ENCODE measurements at regions not wholly inside any gene's neighbourhood (a gene's known extent, or its start where the extent isn't known, plus 50 kb on each side); places are given as distances from the start of the nearest gene placed in this dataset.
"Not testable (repeated sequence)": the region's sequence is repeated elsewhere in the genome, so short reads cannot be mapped to it uniquely, and the experiment has no call there.

DNA sequence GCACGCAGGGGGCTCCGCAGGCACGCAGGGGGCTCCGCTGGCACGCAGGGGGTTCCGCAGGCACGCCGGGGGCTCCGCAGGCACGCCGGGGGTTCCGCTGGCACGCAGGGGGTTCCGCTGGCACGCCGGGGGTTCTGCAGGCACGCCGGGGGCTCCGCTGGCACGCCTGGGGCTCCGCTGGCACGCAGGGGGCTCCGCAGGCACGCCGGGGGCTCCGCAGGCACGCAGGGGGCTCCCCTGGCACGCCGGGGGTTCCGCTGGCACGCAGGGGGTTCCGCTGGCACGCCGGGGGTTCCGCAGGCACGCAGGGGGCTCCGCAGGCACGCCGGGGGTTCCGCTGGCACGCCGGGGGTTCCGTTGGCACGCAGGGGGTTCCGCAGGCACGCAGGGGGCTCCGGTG is 138.8 kb upstream of the ALKAL2 start:
- H3K9me3 ChIP-seq; H3K4me1 ChIP-seq; H3K36me3 ChIP-seq (replicated peaks); in situ Hi-C loops (cut with MboI; ENCODE audit: low sequenced_read_pairs); DNase-seq (ENCODE audit: low spot score in 2 of 2); H3K27me3 ChIP-seq (ENCODE audit: low read depth); H3K4me3 ChIP-seq: not testable (repeated sequence)

DNA sequence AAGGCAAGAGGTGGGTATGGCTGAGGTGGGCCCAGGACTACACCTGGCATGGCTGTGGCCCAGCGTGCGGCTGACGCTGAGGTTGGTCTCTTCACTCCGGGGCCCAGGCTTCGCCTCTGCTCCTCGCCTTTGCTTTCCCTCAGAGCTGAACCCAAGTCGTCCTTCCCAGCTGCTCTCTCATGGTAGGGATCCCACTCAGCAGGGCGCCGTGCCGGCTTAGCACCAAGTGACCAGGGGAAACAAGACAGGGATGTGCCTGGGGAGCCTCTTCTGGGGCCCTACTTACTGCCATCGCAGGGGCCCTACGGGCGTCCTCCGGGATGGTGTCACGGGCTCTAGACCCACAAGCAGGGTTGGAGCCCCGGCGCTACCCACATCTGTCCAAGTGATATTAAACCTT is 138.1 kb upstream of the ALKAL2 start:
- in situ Hi-C loops (cut with MboI; ENCODE audit: low sequenced_read_pairs) = no loop called here

DNA sequence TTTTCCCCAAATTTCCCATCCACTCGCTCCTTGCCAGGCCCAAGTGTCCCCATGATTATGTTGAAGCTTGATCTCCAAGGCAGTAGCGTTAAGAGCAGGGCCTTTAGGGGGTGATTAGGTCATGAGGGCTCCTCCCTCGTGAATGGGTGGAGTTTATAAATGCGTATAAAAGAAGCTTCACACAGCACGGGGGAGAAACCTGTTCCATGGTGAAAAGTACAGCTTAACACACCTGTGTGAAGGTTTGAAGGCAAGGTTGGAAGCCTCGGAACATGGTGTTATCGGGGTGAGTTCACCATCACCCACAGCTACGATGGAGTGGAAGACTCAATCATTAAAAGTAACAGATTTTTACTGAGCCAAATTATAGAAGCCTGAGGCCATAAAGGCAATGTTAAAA is 137.4 kb upstream of the ALKAL2 start:
- Histone ChIP-seq H3K36me3 (replicated peaks) (no peaks in the 10 kb centered on the region), H3K9me3 (no peaks in the 10 kb centered on the region), H3K27me3 (ENCODE audit: low read depth) (no peaks in the 10 kb centered on the region), H3K4me1 (no peaks in the 10 kb centered on the region), H3K4me3 (no peak overlapping the region)
- in situ Hi-C loops (cut with MboI; ENCODE audit: low sequenced_read_pairs) = no loop called here
- no peak for DNase-seq (ENCODE audit: low spot score in 2 of 2)

More for the DNA sequence above, 138.1 kb upstream of the ALKAL2 start:
- Histone ChIP-seq H3K9me3 (no peaks in the 10 kb centered on the region), H3K27me3 (ENCODE audit: low read depth) (no peaks in the 10 kb centered on the region), H3K4me3 (no peak overlapping the region), H3K4me1 (no peaks in the 10 kb centered on the region), H3K36me3 (replicated peaks) (no peaks in the 10 kb centered on the region)
- DNase-seq (ENCODE audit: low spot score in 2 of 2) = no peak

DNA sequence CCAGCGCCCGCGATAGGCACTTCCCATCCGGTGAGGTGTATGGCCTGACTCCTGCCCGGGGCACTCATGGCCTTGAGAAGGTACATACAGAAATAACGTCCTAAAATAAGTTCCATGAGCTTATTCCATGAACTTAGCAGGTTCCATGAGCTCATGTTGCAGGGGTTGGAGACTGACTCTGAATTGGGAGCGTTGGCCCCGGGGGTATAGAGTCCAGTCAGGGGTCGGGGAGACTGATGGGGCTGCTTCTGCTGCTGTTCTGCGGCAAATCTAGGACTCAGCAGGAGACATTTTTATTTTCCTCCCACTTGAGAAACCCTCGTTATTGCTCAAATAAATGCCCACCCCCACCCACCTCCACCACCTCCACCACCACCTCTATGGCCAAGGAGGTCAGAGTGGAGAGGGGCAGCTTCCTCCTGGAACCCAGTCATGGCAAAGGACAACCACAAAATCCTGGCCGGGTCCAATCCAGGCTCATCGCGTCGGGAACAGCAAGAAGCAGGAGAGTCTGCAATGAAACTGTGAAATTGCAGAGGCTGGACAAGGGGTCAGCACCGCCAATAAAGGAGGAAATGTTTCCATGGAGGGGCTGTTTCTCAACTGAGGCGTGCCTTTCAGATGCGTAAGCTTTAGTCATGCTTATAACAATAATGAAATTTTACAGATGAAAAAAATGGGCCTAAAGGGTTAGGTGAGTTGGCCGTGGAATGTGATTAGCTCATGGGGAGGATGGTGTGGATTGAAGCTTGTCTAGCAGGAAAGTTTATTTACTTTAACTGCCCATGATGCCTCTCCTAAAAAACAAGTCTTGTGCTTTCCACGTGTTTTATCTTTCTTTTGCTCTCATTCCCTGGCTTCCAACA is 136.6 kb upstream of the ALKAL2 start:
- H3K27me3 ChIP-seq (ENCODE audit: low read depth) = no peaks in the 10 kb centered on the region
- H3K9me3 ChIP-seq = no peaks in the 10 kb centered on the region
- no peak overlapping the region for H3K4me3 ChIP-seq
- DNase-seq (ENCODE audit: low spot score in 2 of 2) = no peak
- H3K36me3 ChIP-seq (replicated peaks) = no peaks in the 10 kb centered on the region
- H3K4me1 ChIP-seq = no peaks in the 10 kb centered on the region
- in situ Hi-C loops (cut with MboI; ENCODE audit: low sequenced_read_pairs) = no loop called here

DNA sequence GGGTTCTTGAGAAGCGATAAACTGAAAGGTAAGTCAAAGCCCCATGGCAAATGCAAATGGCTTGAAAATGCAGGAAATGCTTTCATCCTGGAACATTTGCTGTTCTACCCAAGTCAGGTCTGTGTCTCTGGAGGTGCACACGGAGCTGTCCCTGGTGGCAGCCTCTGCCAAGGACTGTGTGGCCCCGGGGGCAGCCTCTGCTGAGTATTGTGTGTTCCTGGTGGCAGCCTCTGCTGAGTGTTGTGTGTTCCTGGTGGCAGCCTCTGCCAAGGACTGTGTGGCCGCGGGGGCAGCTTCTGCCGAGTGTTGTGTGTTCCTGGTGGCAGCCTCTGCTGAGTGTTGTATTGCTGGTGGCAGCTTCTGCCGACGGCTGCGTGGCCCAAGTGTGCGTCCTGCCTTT is 135.6 kb upstream of the ALKAL2 start:
- Histone ChIP-seq H3K4me1 (no peaks in the 10 kb centered on the region), H3K9me3 (no peaks in the 10 kb centered on the region), H3K4me3 (no peak overlapping the region), H3K36me3 (replicated peaks) (no peaks in the 10 kb centered on the region), H3K27me3 (ENCODE audit: low read depth) (no peaks in the 10 kb centered on the region)
- DNase-seq (ENCODE audit: low spot score in 2 of 2) = no peak
- in situ Hi-C loops (cut with MboI; ENCODE audit: low sequenced_read_pairs) = no loop called here

DNA sequence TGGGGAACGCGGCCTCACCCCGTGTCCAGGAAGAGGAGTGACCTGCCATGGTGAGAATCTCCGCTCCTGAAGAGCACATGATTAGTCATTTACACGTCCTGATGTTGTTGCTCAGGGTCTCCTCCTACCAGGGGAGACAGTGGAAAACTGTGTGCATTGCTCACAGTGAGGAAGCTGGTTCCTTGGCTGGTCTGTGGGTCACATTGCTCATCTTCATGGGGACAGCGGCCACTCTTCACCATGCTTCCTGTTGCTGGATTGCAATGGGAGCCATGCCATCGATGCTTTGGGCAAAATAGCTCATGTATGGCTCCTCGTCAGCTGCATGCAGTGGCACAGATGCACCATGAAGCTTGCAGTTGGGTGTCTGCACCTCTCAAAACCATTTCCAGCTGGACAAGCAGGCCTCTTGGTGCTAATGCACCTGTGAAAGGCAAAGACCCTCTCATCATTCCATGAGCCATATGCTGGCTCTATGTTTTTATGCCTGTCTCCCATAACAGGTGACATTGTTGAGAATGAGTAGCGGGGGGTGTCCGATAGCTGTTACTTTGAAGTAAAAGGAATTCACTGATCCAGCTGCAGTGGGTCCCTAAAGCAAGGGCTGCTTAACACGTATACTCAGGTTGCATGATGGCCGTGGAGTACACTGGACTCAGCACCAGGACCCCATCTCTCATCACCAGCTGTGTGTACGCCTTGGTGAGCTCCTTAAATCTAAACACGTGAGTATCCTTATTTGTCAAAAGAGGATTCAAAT is 135.0 kb upstream of the ALKAL2 start:
- Histone ChIP-seq H3K4me1 (no peaks in the 10 kb centered on the region), H3K9me3 (no peaks in the 10 kb centered on the region), H3K36me3 (replicated peaks) (no peaks in the 10 kb centered on the region), H3K4me3 (no peak overlapping the region), H3K27me3 (ENCODE audit: low read depth) (no peaks in the 10 kb centered on the region)
- DNase-seq (ENCODE audit: low spot score in 2 of 2) = no peak
- in situ Hi-C loops (cut with MboI; ENCODE audit: low sequenced_read_pairs) = no loop called here

DNA sequence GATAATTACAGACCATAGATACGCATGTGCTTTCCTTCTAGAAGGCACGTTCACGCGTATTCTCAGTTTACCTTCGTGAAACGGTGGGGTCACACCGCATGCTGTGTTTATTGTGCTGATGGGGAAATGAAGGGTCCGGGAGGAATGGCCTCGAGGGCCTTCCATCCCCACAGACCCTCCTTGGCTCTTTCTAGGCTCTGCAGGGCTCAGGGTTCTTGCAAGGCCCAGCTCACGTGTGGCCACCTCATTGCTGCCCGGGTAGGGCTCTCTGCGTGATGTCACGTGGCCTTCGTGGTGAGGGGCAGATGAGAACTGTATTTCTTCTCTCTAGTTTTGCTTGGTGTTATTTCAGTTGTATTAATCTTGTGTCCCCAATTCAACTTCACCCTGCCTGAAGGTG is 133.5 kb upstream of the ALKAL2 start:
- DNase-seq (ENCODE audit: low spot score in 2 of 2) = no peak
- in situ Hi-C loops (cut with MboI; ENCODE audit: low sequenced_read_pairs) = no loop called here
- H3K9me3 ChIP-seq = no peaks in the 10 kb centered on the region
- no peaks in the 10 kb centered on the region for H3K36me3 ChIP-seq (replicated peaks)
- H3K4me3 ChIP-seq = no peak overlapping the region
- H3K27me3 ChIP-seq (ENCODE audit: low read depth) = no peaks in the 10 kb centered on the region
- H3K4me1 ChIP-seq = no peaks in the 10 kb centered on the region

DNA sequence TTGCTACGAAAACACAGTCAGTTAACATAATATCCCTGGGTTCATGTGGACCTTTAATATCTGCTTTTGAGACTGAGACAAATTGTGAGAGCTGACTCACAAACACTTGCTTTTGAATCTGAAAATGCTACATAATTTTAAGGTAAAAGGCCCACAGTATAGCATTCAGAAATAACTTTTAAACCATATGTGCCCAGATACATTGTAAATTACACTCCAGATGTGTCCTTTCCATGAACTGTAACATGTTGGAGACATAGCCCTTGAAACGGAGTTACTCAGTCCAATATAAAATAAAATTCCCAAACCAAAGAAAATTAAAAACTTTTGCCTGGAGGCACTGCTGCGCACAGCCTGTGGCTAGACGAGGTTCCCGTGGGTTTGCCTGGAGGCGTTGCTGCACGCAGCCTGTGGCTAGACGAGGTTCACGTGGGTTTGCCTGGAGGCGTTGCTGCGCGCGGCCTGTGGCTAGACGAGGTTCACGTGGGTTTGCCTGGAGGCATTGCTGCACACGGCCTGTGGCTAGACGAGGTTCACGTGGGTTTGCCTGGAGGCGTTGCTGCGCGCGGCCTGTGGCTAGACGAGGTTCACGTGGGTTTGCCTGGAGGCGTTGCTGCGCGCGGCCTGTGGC is 131.9 kb upstream of the ALKAL2 start:
- no peaks in the 10 kb centered on the region for H3K9me3 ChIP-seq
- H3K4me1 ChIP-seq = no peaks in the 10 kb centered on the region
- DNase-seq (ENCODE audit: low spot score in 2 of 2) = no peak
- no peak overlapping the region for H3K4me3 ChIP-seq
- no peaks in the 10 kb centered on the region for H3K27me3 ChIP-seq (ENCODE audit: low read depth)
- H3K36me3 ChIP-seq (replicated peaks) = no peaks in the 10 kb centered on the region
- in situ Hi-C loops (cut with MboI; ENCODE audit: low sequenced_read_pairs) = no loop called here

DNA sequence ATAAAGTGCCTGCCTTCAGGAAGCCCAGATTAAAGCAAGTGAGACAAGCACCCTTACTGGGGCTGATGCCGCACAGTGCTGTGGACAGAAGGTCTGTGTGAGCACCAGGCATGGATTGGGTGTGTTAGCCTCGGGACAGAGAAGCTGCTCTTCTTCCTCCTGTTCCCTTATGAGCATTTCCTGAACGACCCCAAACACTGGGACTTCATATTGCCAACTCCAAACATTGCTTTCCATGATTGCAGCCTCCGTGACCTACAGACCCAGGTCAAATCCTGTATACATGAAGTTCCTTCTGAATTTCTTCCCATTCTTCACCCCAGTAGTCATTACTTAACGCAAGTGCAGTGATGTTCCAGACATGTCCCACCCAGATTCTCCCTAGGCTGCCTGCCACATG is 129.8 kb upstream of the ALKAL2 start:
- H3K4me1 ChIP-seq = no peaks in the 10 kb centered on the region
- H3K9me3 ChIP-seq = no peaks in the 10 kb centered on the region
- H3K36me3 ChIP-seq (replicated peaks) = no peaks in the 10 kb centered on the region
- no peak overlapping the region for H3K4me3 ChIP-seq
- DNase-seq (ENCODE audit: low spot score in 2 of 2) = no peak
- H3K27me3 ChIP-seq (ENCODE audit: low read depth) = no peaks in the 10 kb centered on the region
- in situ Hi-C loops (cut with MboI; ENCODE audit: low sequenced_read_pairs) = no loop called here

DNA sequence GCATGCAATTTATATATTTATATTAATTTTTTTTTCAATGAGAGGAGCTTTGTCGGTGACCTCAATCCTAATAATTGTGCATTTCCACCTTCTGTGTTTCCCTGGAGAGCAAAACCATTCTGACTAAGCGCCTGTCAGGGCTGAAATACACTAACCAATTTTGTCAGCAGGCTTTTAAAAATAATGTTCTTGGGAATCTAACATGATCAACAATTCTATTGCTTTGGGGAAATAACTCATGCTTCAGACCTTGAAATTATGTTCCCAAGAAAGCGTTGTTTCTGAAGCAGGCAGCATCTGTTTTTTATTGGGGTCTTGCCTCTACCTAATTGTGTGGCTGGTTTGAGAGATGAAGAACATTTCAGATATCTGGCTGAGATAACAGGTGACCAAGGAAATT is 129.1 kb upstream of the ALKAL2 start:
- in situ Hi-C loops (cut with MboI; ENCODE audit: low sequenced_read_pairs) = no loop called here
- H3K36me3 ChIP-seq (replicated peaks) = no peaks in the 10 kb centered on the region

DNA sequence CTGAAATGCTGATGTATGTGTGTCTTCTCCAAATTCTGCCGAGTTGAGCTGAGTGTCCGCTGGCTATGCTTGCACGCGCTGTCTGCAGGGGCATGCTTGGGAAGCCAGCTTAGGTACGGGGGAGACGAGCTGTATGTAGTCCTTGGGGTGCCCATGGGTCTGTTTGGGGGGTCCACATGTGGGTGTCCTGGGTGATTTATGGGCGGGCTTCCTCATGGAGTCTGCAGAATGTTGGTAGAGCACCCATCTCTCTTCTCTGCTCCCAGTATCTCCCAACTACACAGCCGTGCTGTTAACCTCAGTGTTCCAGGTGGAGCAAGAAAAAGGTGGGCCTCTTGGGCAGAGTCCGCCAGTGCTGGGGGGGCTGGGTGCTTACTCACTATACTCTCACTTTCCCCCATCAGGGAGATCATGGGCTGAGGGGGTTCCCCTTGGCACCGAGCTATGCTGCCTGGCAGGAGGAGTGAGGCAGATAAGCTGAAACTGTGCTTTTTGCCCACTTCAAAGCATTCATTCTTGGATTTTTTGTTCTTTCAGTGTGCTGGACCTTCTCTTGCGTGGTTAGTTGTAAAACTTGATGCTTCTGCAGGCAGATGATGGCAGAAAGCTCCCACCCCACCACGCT is 128.2 kb upstream of the ALKAL2 start:
- Histone ChIP-seq H3K36me3 (replicated peaks) (no peaks in the 10 kb centered on the region), H3K4me3 (no peak overlapping the region), H3K4me1 (no peaks in the 10 kb centered on the region), H3K27me3 (ENCODE audit: low read depth) (no peaks in the 10 kb centered on the region), H3K9me3 (no peaks in the 10 kb centered on the region)
- no peak for DNase-seq (ENCODE audit: low spot score in 2 of 2)
- in situ Hi-C loops (cut with MboI; ENCODE audit: low sequenced_read_pairs) = no loop called here

More for the DNA sequence above, 129.1 kb upstream of the ALKAL2 start:
- H3K27me3 ChIP-seq (ENCODE audit: low read depth) = no peaks in the 10 kb centered on the region
- no peak for DNase-seq (ENCODE audit: low spot score in 2 of 2)
- H3K4me1 ChIP-seq = no peaks in the 10 kb centered on the region
- H3K9me3 ChIP-seq = no peaks in the 10 kb centered on the region
- H3K4me3 ChIP-seq = no peak overlapping the region

DNA sequence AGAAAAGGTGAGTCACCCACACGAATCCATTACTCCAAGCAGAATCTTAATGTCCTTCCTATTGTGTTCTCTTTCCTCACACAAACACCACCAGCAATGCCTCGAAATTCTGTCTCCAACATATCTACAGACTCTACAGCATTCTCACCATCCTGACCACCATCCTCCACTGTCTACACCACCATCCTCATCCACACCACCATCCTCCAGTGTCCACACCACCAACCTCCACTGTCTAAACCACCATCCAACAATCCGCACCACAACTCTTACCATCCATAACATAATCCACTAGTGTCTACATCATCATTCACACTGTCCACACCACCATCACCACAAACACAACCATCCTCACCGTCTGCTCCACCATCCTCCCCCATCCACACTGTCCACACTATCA is 121.6 kb upstream of the ALKAL2 start:
- Histone ChIP-seq H3K9me3 (no peaks in the 10 kb centered on the region), H3K27me3 (ENCODE audit: low read depth) (no peaks in the 10 kb centered on the region), H3K4me1 (no peaks in the 10 kb centered on the region), H3K36me3 (replicated peaks) (no peaks in the 10 kb centered on the region), H3K4me3 (no peak overlapping the region)
- DNase-seq (ENCODE audit: low spot score in 2 of 2) = no peak
- in situ Hi-C loops (cut with MboI; ENCODE audit: low sequenced_read_pairs) = no loop called here

DNA sequence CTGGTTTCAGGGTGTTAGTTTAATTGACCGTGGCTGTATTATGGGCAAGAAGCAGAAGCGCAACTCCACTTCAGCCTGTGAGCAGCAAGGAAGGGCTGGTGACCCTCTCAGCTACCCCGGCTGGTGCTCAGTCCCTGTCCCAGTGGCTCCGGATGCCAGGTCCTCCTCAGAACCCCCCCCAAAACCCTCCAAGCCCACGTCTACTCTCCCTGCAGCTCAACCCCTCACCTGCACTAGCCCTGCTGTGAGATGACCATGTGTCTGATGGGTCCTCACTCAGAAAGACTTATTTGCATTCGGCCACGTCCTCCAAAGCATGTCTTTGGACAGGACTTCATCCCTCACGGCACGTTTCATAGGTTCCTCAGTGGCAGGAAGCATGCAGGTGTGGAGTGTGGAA is 119.7 kb upstream of the ALKAL2 start:
- DNase-seq (ENCODE audit: low spot score in 2 of 2) = no peak
- H3K9me3 ChIP-seq = no peaks in the 10 kb centered on the region
- H3K4me1 ChIP-seq = no peaks in the 10 kb centered on the region
- in situ Hi-C loops (cut with MboI; ENCODE audit: low sequenced_read_pairs) = no loop called here
- no peaks in the 10 kb centered on the region for H3K36me3 ChIP-seq (replicated peaks)
- H3K27me3 ChIP-seq (ENCODE audit: low read depth) = no peaks in the 10 kb centered on the region
- no peak overlapping the region for H3K4me3 ChIP-seq

DNA sequence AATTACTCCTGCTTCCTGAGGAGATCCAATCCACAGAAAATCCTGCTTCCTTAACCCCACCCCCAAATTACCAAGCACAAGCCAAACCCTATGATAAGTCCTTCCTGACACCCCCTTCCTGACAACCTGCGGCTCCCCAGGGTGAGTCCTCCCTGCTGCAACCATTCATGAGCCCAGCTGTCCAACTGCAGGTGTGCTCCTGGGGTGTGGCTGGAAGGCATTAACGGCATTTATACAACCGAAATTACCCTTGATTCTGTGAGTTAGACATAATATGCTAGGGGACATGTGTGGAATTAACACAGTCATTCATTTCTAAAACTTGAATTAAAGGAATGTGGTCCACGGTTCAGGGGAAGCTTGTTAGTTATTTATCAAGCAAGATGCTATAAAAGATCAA is 119.0 kb upstream of the ALKAL2 start:
- Histone ChIP-seq H3K27me3 (ENCODE audit: low read depth) (no peaks in the 10 kb centered on the region), H3K36me3 (replicated peaks) (no peaks in the 10 kb centered on the region), H3K4me1 (no peaks in the 10 kb centered on the region), H3K9me3 (no peaks in the 10 kb centered on the region), H3K4me3 (no peak overlapping the region)
- no peak for DNase-seq (ENCODE audit: low spot score in 2 of 2)
- in situ Hi-C loops (cut with MboI; ENCODE audit: low sequenced_read_pairs) = no loop called here
